Neural crest cell (in vitro differentiated cells): ENCODE measurements at regions not wholly inside any gene's neighbourhood (a gene's known extent, or its start where the extent isn't known, plus 50 kb on each side); places are given as distances from the start of the nearest gene placed in this dataset.

Source experiments
- DNase-seq: peaks from one replicate; pipeline ENCODE4 v3.0.0; 2021; ENCODE audit warnings: low read depth, mixed read lengths, low spot score
- H3K27ac Mint-ChIP-seq: one replicate; pipeline ENCODE4 v1.8.0; 2021; ENCODE audit warnings: mild to moderate bottlenecking, mixed read lengths; ENCODE audit not compliant: unreplicated experiment
- H3K27me3 Mint-ChIP-seq: 2 replicates; pipeline ENCODE4 v1.8.0; 2021; ENCODE audit warnings: low read depth, mild to moderate bottlenecking, mixed read lengths
- H3K36me3 Mint-ChIP-seq: 2 replicates; pipeline ENCODE4 v1.8.0; 2021; ENCODE audit warnings: low read depth, mild to moderate bottlenecking, mixed read lengths
- H3K4me1 Mint-ChIP-seq: 2 replicates; pipeline ENCODE4 v1.8.0; 2021; ENCODE audit warnings: mixed read lengths
- H3K4me3 Mint-ChIP-seq: one replicate; pipeline ENCODE4 v1.8.0; 2021; ENCODE audit warnings: mild to moderate bottlenecking, mixed read lengths
- H3K9me3 Mint-ChIP-seq: 2 replicates; pipeline ENCODE4 v1.8.0; 2021; ENCODE audit warnings: mixed read lengths
- TF ChIP-seq, protein P1 (sequence below): fragments of 200-600 bp; sonication (generic); conservative IDR thresholded peaks from 2 replicates; pipeline ENCODE4 v1.5.0; 2021; ENCODE audit warnings: antibody characterized with exemption, mild to moderate bottlenecking

DNA sequence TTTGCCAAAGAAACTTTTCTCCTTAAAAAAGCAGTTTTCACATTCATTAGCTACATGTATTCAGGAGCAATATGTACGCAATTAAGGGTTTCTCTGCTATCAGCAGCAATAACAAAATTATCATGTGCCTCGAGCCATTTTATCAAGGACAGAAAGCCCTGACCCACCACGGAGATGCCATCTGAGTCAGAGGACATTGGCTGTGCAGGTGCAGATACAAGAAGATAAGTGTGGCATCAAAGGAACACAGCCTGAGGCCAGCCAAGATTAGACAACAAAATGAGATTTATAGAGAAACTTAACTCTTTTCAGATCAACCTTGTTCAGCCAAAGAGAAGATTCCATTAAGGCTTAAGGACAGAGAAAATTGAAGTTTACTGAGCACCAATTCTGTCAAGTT is 115.2 kb upstream of the LGSN start:
- H3K4me3 Mint-ChIP-seq: no peak overlapping the region
- H3K27ac Mint-ChIP-seq: no peak overlapping the region
- TF ChIP-seq, protein P1, sequence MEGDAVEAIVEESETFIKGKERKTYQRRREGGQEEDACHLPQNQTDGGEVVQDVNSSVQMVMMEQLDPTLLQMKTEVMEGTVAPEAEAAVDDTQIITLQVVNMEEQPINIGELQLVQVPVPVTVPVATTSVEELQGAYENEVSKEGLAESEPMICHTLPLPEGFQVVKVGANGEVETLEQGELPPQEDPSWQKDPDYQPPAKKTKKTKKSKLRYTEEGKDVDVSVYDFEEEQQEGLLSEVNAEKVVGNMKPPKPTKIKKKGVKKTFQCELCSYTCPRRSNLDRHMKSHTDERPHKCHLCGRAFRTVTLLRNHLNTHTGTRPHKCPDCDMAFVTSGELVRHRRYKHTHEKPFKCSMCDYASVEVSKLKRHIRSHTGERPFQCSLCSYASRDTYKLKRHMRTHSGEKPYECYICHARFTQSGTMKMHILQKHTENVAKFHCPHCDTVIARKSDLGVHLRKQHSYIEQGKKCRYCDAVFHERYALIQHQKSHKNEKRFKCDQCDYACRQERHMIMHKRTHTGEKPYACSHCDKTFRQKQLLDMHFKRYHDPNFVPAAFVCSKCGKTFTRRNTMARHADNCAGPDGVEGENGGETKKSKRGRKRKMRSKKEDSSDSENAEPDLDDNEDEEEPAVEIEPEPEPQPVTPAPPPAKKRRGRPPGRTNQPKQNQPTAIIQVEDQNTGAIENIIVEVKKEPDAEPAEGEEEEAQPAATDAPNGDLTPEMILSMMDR: no peak
- no peaks in the 10 kb centered on the region for H3K27me3 Mint-ChIP-seq
- no peak for DNase-seq
- peaks cover 3% of the 10 kb centered on the region for H3K9me3 Mint-ChIP-seq
- H3K36me3 Mint-ChIP-seq: peaks cover 3% of the 10 kb centered on the region
- H3K4me1 Mint-ChIP-seq: no peaks in the 10 kb centered on the region

DNA sequence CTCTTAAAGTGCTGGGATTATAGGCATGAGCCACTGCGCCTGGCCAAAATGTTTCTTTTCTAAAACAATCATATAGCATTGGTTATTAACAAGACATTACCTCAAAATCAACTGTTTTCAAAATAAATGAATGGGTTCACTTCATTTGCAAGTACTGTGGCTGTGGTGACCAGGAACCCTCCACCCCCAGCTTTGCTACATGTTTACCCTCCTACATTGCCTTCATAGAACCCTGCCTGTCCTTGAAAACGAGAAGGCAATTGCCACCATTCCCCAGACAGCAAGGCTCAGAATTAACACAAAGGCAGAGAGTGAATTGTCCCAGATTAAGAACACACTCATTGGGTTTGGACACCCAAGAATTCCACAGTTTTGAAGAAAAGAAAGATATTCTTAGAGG is 116.6 kb upstream of the LGSN start:
- no peak overlapping the region for H3K4me3 Mint-ChIP-seq
- no peak for DNase-seq
- peaks cover 3% of the 10 kb centered on the region for H3K36me3 Mint-ChIP-seq
- TF ChIP-seq, protein P1: no peak
- H3K4me1 Mint-ChIP-seq: peaks cover 2% of the 10 kb centered on the region
- no peak overlapping the region for H3K27ac Mint-ChIP-seq
- peaks cover 6% of the 10 kb centered on the region for H3K9me3 Mint-ChIP-seq
- no peaks in the 10 kb centered on the region for H3K27me3 Mint-ChIP-seq

DNA sequence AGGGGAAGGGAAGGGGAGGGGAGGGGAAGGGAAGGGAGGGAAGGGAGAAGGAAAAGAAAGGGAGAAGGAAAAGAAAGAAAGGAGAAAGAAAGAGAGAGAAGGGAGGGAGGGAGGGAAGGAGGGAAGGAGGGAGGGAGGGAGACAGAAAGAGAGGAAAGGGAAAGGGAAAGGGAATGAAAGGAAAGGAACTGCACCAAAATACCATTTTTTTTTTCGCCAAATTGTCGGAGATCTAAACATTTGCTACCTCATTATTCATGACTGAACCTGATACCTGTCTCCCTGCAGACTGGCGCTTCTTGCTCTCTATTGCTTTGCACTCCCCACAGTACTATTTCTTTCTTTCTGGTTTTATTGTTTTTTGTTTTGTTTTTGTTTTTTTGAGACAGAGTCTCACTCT is 117.3 kb upstream of the LGSN start:
- peaks cover 9% of the 10 kb centered on the region for H3K4me1 Mint-ChIP-seq
- H3K27ac Mint-ChIP-seq: no peak overlapping the region
- no peak for DNase-seq
- H3K9me3 Mint-ChIP-seq: peaks cover 8% of the 10 kb centered on the region
- no peak overlapping the region for H3K4me3 Mint-ChIP-seq
- no peaks in the 10 kb centered on the region for H3K27me3 Mint-ChIP-seq
- TF ChIP-seq, protein P1: no peak
- peaks cover 5% of the 10 kb centered on the region for H3K36me3 Mint-ChIP-seq

DNA sequence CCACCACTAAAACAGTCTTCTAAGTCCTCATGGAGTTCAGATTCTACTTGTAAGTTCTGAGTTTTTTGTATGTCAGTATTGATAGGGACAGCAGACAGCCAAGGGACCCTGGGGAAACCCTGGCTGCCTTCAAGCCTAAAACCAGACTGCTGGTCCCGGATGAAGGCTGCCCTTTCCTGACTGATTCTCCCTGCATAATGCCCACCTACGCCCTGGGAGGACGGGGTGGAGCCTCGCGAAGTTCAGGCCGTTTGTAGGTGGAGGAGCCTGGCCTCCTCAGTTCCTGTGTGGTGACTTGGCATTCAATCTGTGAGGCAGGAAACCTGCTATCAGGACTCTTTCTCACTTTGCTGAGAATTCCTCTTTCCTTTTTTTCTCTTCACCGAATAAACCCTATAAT is 120.3 kb upstream of the LGSN start:
- Mint-ChIP-seq H3K27me3 (no peaks in the 10 kb centered on the region), H3K4me3 (no peak overlapping the region), H3K36me3 (peaks cover 7% of the 10 kb centered on the region), H3K27ac (no peak overlapping the region), H3K9me3 (peaks cover 8% of the 10 kb centered on the region), H3K4me1 (peaks cover 9% of the 10 kb centered on the region)
- TF ChIP-seq, protein P1: no peak
- no peak for DNase-seq

DNA sequence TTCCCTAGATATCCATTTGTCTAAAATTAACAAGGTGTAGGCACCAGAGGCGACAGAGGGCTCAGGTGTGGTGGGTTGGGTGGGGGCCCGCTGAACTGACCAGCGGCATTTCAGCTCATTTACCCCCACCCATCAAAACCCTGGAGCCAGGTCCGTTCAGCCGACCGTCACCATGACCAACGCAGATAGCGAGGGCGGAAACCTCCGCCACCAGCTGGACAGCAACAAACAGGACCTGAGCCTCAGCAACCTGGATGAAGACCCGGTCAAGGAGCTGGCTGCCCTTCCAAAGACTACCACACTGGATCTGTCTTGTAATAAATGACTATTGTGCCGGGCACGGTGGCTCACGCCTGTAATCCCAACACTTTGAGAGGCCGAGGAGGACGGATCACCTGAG is 120.8 kb upstream of the LGSN start:
- H3K36me3 Mint-ChIP-seq: peaks cover 7% of the 10 kb centered on the region
- peaks cover 8% of the 10 kb centered on the region for H3K9me3 Mint-ChIP-seq
- H3K4me3 Mint-ChIP-seq: no peak overlapping the region
- H3K27me3 Mint-ChIP-seq: no peaks in the 10 kb centered on the region
- DNase-seq: no peak
- H3K4me1 Mint-ChIP-seq: peaks cover 9% of the 10 kb centered on the region
- TF ChIP-seq, protein P1: no peak
- H3K27ac Mint-ChIP-seq: no peak overlapping the region
